GM12873 (cell line): ENCODE measurements at regions not wholly inside any gene's neighbourhood (a gene's known extent, or its start where the extent isn't known, plus 50 kb on each side); places are given as distances from the start of the nearest gene placed in this dataset.

ENCODE experiments used
- CTCF ChIP-seq: IDR thresholded peaks from 2 replicates; pipeline ENCODE4 v1.5.1; 2012; ENCODE audit warnings: low read depth, mild to moderate bottlenecking, moderate library complexity, low read length, control low read depth; ENCODE audit not compliant: insufficient read depth; ENCODE audit errors: missing control alignments

GRCh38 chr18:42588786-42589185 lies 526.7 kb downstream of the RIT2 start:
- TF ChIP-seq CTCF = no peak

- no peak for TF ChIP-seq CTCF
Observed at GRCh38 chr18:42604820-42605219, 510.7 kb downstream of the RIT2 start.

- TF ChIP-seq CTCF = no peak
Observed at GRCh38 chr18:42606886-42607495, 508.5 kb downstream of the RIT2 start.

GRCh38 chr18:42611134-42611533 lies 504.4 kb downstream of the RIT2 start:
- no peak for TF ChIP-seq CTCF

GRCh38 chr18:42614619-42615293 lies 500.7 kb downstream of the RIT2 start:
- TF ChIP-seq CTCF = no peak

GRCh38 chr18:42617221-42617620 lies 498.3 kb downstream of the RIT2 start:
- TF ChIP-seq CTCF = no peak

- TF ChIP-seq CTCF = no peak
Observed at GRCh38 chr18:42619771-42620170, 495.7 kb downstream of the RIT2 start.
